ENCODE measurements at regions not wholly inside any gene's neighbourhood (a gene's known extent, or its start where the extent isn't known, plus 50 kb on each side); places are given as distances from the start of the nearest gene placed in this dataset.

GRCh38 chr6:16855460-16855859 lies 94.2 kb upstream of the ATXN1 start (continued):
- TF ChIP-seq ETS1 (IDR thresholded peaks at IDR 0.05) (no peak), CTCF (conservative IDR thresholded peaks at IDR 0.05; ENCODE audit: low read depth in 2 of 2) (no peak), ZNF331 (CRISPR knock-in tag; IDR thresholded peaks at IDR 0.05; ENCODE audit: low read depth) (no peak), ZNF114 (CRISPR knock-in tag; IDR thresholded peaks at IDR 0.05) (no peak), REST (IDR thresholded peaks at IDR 0.05; ENCODE audit: unreplicated experiment) (no peak), JUNB (IDR thresholded peaks at IDR 0.05; ENCODE audit: unreplicated experiment) (no peak), EZH2 (IDR thresholded peaks at IDR 0.05; ENCODE audit: low read depth, unreplicated experiment) (no peak), NANOG (IDR thresholded peaks at IDR 0.05; ENCODE audit: borderline replicate concordance) (no peak), EZH2phosphoT487 (IDR thresholded peaks at IDR 0.05; ENCODE audit: unreplicated experiment) (no peak), POLR2AphosphoS5 (IDR thresholded peaks at IDR 0.05; ENCODE audit: low read depth) (no peak)

- H3K4me3 ChIP-seq, result no peak overlapping the region
- peaks cover 9% of the 10 kb centered on the region; the same call in 2 of the 3 replicates for H3K4me1 Mint-ChIP-seq
- no peak overlapping the region for H3K27ac Mint-ChIP-seq
- no peaks in the 10 kb centered on the region for H3K27me3 Mint-ChIP-seq (ENCODE audit: insufficient read depth, low read depth, poor library complexity)
- no peaks in the 10 kb centered on the region for H3K79me2 ChIP-seq (replicated peaks; ENCODE audit: insufficient read depth)
- peak overlapping the region; percentile 9 for H2AFZ ChIP-seq
- H3K36me3 Mint-ChIP-seq (ENCODE audit: low read depth), result no peaks in the 10 kb centered on the region
- no peak overlapping the region for H3K4me3 Mint-ChIP-seq
- ATAC-seq (no peak), DNase-seq (ENCODE audit: low spot score) (no peak)
- no peaks in the 10 kb centered on the region for H3K36me3 ChIP-seq (ENCODE audit: insufficient read depth)
- no peak overlapping the region for H3K27ac ChIP-seq (ENCODE audit: low read depth)
- no peaks in the 10 kb centered on the region for H4K20me1 ChIP-seq (replicated peaks; ENCODE audit: insufficient read depth)
- H3K9me3 Mint-ChIP-seq, result no peaks in the 10 kb centered on the region
- no peaks in the 10 kb centered on the region for H3F3A ChIP-seq (replicated peaks; ENCODE audit: low read depth)
- H3K4me1 ChIP-seq (ENCODE audit: insufficient read depth), result peaks cover 9% of the 10 kb centered on the region
- peaks cover 5% of the 10 kb centered on the region; the same call in 1 of the 2 replicates for H3K9me2 ChIP-seq (ENCODE audit: insufficient read depth)
- H3K27me3 ChIP-seq (ENCODE audit: insufficient read depth), result no peaks in the 10 kb centered on the region
- H3K4me2 ChIP-seq, result no peak overlapping the region
- TF ChIP-seq REST (IDR thresholded peaks at IDR 0.05; ENCODE audit: unreplicated experiment), result no peak
- TF ChIP-seq POLR2AphosphoS5 (IDR thresholded peaks at IDR 0.05; ENCODE audit: low read depth), result no peak
- no peak for TF ChIP-seq JUNB (IDR thresholded peaks at IDR 0.05; ENCODE audit: unreplicated experiment)
- no peak for TF ChIP-seq NANOG (IDR thresholded peaks at IDR 0.05; ENCODE audit: borderline replicate concordance)
- no peak for TF ChIP-seq ETS1 (IDR thresholded peaks at IDR 0.05)
- TF ChIP-seq ZNF114 (CRISPR knock-in tag; IDR thresholded peaks at IDR 0.05), result no peak
- no peak for TF ChIP-seq CTCF (conservative IDR thresholded peaks at IDR 0.05; ENCODE audit: low read depth in 2 of 2)
- no peak for TF ChIP-seq EZH2 (IDR thresholded peaks at IDR 0.05; ENCODE audit: low read depth, unreplicated experiment)
- no peak for TF ChIP-seq ZNF331 (CRISPR knock-in tag; IDR thresholded peaks at IDR 0.05; ENCODE audit: low read depth)
Observed at GRCh38 chr6:16854986-16855385, 93.7 kb upstream of the ATXN1 start.

Measured in GM23338 (cell line).